ENCODE measurements at regions not wholly inside any gene's neighbourhood (a gene's known extent, or its start where the extent isn't known, plus 50 kb on each side); places are given as distances from the start of the nearest gene placed in this dataset.

GRCh38 chr13:90830782-90831181 lies 516.7 kb upstream of the MIR17HG start:
- no peak overlapping the region for H3K4me3 ChIP-seq
- H3K36me3 ChIP-seq = no peaks in the 10 kb centered on the region
- DNase-seq = no peak
- H3K27me3 ChIP-seq = no peaks in the 10 kb centered on the region
- H3K4me1 ChIP-seq = no peaks in the 10 kb centered on the region
- WGBS, 2 donors = 58 to 70% methylated on average over 2 of the region's 2 CpGs
- H3K9me3 ChIP-seq = peaks cover 0 to 3% (median 0%) of the 10 kb centered on the region in 4 donors
- intact Hi-C loops (cut with DNase I) = no loop called here
- no peak for TF ChIP-seq POLR2A (IDR thresholded peaks at IDR 0.05)
- no peak for TF ChIP-seq EP300 (IDR thresholded peaks at IDR 0.05)
- no peak for TF ChIP-seq POLR2AphosphoS5 (IDR thresholded peaks at IDR 0.05)
- TF ChIP-seq, protein P1, sequence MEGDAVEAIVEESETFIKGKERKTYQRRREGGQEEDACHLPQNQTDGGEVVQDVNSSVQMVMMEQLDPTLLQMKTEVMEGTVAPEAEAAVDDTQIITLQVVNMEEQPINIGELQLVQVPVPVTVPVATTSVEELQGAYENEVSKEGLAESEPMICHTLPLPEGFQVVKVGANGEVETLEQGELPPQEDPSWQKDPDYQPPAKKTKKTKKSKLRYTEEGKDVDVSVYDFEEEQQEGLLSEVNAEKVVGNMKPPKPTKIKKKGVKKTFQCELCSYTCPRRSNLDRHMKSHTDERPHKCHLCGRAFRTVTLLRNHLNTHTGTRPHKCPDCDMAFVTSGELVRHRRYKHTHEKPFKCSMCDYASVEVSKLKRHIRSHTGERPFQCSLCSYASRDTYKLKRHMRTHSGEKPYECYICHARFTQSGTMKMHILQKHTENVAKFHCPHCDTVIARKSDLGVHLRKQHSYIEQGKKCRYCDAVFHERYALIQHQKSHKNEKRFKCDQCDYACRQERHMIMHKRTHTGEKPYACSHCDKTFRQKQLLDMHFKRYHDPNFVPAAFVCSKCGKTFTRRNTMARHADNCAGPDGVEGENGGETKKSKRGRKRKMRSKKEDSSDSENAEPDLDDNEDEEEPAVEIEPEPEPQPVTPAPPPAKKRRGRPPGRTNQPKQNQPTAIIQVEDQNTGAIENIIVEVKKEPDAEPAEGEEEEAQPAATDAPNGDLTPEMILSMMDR (IDR thresholded peaks at IDR 0.05) = no peak
- no peak overlapping the region for H3K27ac ChIP-seq

GRCh38 chr13:90833951-90834350 lies 513.5 kb upstream of the MIR17HG start:
- Histone ChIP-seq H3K27me3 (no peaks in the 10 kb centered on the region), H3K4me1 (no peaks in the 10 kb centered on the region), H3K36me3 (no peaks in the 10 kb centered on the region), H3K27ac (no peak overlapping the region), H3K4me3 (no peak overlapping the region), H3K9me3 (no peaks in the 10 kb centered on the region)
- TF ChIP-seq POLR2AphosphoS5 (IDR thresholded peaks at IDR 0.05) = no peak
- TF ChIP-seq POLR2A (IDR thresholded peaks at IDR 0.05) = no peak
- no peak for TF ChIP-seq EP300 (IDR thresholded peaks at IDR 0.05)
- TF ChIP-seq, protein P1 (IDR thresholded peaks at IDR 0.05) = no peak
- intact Hi-C loops (cut with DNase I) = no loop called here
- no peak for DNase-seq

- Histone ChIP-seq H3K27me3 (no peaks in the 10 kb centered on the region), H3K9me3 (no peaks in the 10 kb centered on the region), H3K36me3 (no peaks in the 10 kb centered on the region), H3K27ac (no peak overlapping the region), H3K4me3 (no peak overlapping the region), H3K4me1 (no peaks in the 10 kb centered on the region)
- 92 to 94% methylated on average over 5 of the region's 5 CpGs for WGBS, 2 donors
- TF ChIP-seq POLR2A (IDR thresholded peaks at IDR 0.05) = no peak
- TF ChIP-seq POLR2AphosphoS5 (IDR thresholded peaks at IDR 0.05) = no peak
- TF ChIP-seq, protein P1 (IDR thresholded peaks at IDR 0.05) = no peak
- TF ChIP-seq EP300 (IDR thresholded peaks at IDR 0.05) = no peak
- no peak for DNase-seq
- intact Hi-C loops (cut with DNase I) = no loop called here
Measured at GRCh38 chr13:90834700-90835099, 512.8 kb upstream of the MIR17HG start.

GRCh38 chr13:90835826-90836225 lies 511.7 kb upstream of the MIR17HG start:
- H3K4me3 ChIP-seq = no peak overlapping the region
- H3K9me3 ChIP-seq = no peaks in the 10 kb centered on the region
- TF ChIP-seq EP300 (IDR thresholded peaks at IDR 0.05) (no peak), POLR2A (IDR thresholded peaks at IDR 0.05) (no peak), POLR2AphosphoS5 (IDR thresholded peaks at IDR 0.05) (no peak)
- TF ChIP-seq, protein P1 (IDR thresholded peaks at IDR 0.05) = no peak
- H3K27ac ChIP-seq = no peak overlapping the region
- H3K27me3 ChIP-seq = no peaks in the 10 kb centered on the region
- intact Hi-C loops (cut with DNase I) = no loop called here
- no peaks in the 10 kb centered on the region for H3K36me3 ChIP-seq
- no peaks in the 10 kb centered on the region for H3K4me1 ChIP-seq
- DNase-seq = no peak

- no peak for TF ChIP-seq EP300 (IDR thresholded peaks at IDR 0.05)
- TF ChIP-seq, protein P1 (IDR thresholded peaks at IDR 0.05) = no peak
- TF ChIP-seq POLR2A (IDR thresholded peaks at IDR 0.05) = no peak
- TF ChIP-seq POLR2AphosphoS5 (IDR thresholded peaks at IDR 0.05) = no peak
- Histone ChIP-seq H3K36me3 (no peaks in the 10 kb centered on the region), H3K27ac (no peak overlapping the region), H3K4me1 (no peaks in the 10 kb centered on the region), H3K27me3 (no peaks in the 10 kb centered on the region), H3K4me3 (no peak overlapping the region), H3K9me3 (no peaks in the 10 kb centered on the region)
- DNase-seq = no peak
- 87 to 88% methylated on average over 4 of the region's 4 CpGs for WGBS, 2 donors
- intact Hi-C loops (cut with DNase I) = no loop called here
Measured at GRCh38 chr13:90838317-90838960, 509.0 kb upstream of the MIR17HG start.

Measured in sigmoid colon (tissue), 6 donors.